Fibroblast of mammary gland (primary cell): ENCODE measurements at regions not wholly inside any gene's neighbourhood (a gene's known extent, or its start where the extent isn't known, plus 50 kb on each side); places are given as distances from the start of the nearest gene placed in this dataset.
"Not testable (repeated sequence)": the region's sequence is repeated elsewhere in the genome, so short reads cannot be mapped to it uniquely, and the experiment has no call there.

Source experiments
- DNase-seq: peaks from one replicate; pipeline ENCODE4 v3.0.0-alpha.2; 2010; ENCODE audit warnings: low read depth
- H3K4me3 ChIP-seq: 2 replicates; pipeline ENCODE4 v1.5.1; 2011; ENCODE audit warnings: low read depth, mild to moderate bottlenecking, low read length, moderate library complexity; ENCODE audit not compliant: control insufficient read depth
- CTCF ChIP-seq: conservative IDR thresholded peaks from 2 replicates; pipeline ENCODE4 v1.5.1; 2011; ENCODE audit warnings: low read depth, low read length, inconsistent platforms; ENCODE audit not compliant: control insufficient read depth, insufficient read depth

DNA sequence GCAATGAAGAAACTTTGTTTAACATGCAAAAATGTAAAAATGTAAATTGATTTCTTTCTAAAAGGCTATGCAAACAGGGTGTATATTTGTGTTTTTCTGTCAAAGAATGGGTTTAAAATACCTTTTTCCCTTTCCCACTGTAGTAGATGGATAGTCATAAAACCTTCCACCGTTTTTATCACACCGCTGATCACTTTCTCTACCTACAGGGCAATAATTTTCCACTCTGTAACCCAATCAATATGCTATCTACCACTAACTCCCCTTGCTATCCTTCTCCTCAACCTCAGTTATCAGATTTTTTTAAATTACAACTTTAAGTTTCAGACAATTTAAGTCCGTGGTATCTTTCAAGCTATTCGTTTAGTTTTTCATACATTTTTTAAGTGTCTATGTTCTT, 91.4 kb upstream of the ARID1B start:
- no peak for TF ChIP-seq CTCF
- DNase-seq, result no peak

DNA sequence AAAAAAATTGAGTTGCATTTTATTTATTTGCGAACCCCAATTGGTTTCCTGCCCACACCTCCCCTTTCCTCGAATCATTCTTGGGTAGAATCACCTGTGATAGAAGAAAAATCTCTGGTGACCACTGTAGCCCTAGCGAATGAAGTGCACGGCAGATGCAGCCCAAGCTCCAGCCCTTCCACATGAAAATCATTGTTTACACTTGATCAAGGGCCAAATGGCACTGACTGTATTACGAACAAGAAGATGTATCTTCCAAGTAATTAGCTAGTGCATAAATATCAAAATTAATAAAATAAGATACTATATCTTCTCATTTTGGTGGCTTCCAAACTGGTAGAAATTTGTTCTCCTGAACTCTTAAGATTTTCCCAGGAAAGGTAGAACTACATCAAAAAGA, 93.4 kb upstream of the ARID1B start:
- no peak for DNase-seq
- TF ChIP-seq CTCF, result no peak
- no peak overlapping the region for H3K4me3 ChIP-seq

More for the DNA sequence above, 91.4 kb upstream of the ARID1B start:
- peak overlapping the region; percentile 74 for H3K4me3 ChIP-seq

DNA sequence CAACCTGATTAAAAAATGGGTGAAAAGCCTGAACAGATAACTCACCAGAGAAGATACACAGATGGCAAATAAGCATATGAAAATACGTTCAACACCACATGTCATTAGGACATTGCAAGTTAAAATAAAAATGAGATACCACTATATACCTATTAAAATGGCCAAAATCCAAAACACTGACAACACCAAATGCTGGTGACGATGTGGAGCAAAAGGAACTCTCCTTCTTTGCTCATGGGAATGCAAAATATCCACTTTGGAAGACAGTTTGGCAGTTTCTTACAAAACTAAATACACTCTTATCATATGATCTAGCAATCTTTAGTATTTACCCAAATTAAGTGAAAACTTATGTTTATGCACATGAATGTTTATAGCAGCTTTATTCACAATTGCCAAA, 100.5 kb upstream of the ARID1B start:
- DNase-seq, result no peak
- no peak for TF ChIP-seq CTCF
- no peak overlapping the region for H3K4me3 ChIP-seq

GRCh38 chr6:156674197-156674596, 103.0 kb upstream of the ARID1B start:
- TF ChIP-seq CTCF, result no peak
- H3K4me3 ChIP-seq, result no peak overlapping the region

GRCh38 chr6:156670097-156670496, 107.1 kb upstream of the ARID1B start:
- H3K4me3 ChIP-seq, DNase-seq: not testable (repeated sequence)

More at GRCh38 chr6:156674197-156674596, 103.0 kb upstream of the ARID1B start:
- no peak for DNase-seq

GRCh38 chr6:156662025-156662445, 115.1 kb upstream of the ARID1B start:
- peak; percentile 62 for TF ChIP-seq CTCF
- H3K4me3 ChIP-seq, result no peak overlapping the region
- peak; percentile 83 for DNase-seq

GRCh38 chr6:156660389-156660788, 116.8 kb upstream of the ARID1B start:
- no peak overlapping the region for H3K4me3 ChIP-seq
- no peak for DNase-seq
- no peak for TF ChIP-seq CTCF
